Neural progenitor cell (in vitro differentiated cells): ENCODE measurements at regions not wholly inside any gene's neighbourhood (a gene's known extent, or its start where the extent isn't known, plus 50 kb on each side); places are given as distances from the start of the nearest gene placed in this dataset.
"Not testable (repeated sequence)": the region's sequence is repeated elsewhere in the genome, so short reads cannot be mapped to it uniquely, and the experiment has no call there.

Experiments used
- EZH2phosphoT487 ChIP-seq: fragments of 200-600 bp; sonication (generic); IDR thresholded peaks from 2 replicates; pipeline ENCODE4 v1.6.1; 2017; ENCODE audit warnings: antibody characterized with exemption
- TF ChIP-seq, protein P1 (sequence below): fragments of 200-600 bp; sonication (generic); IDR thresholded peaks from 2 replicates; pipeline ENCODE4 v1.5.1; 2017; ENCODE audit warnings: antibody characterized with exemption, mild to moderate bottlenecking

- not testable (repeated sequence) for TF ChIP-seq EZH2phosphoT487
- TF ChIP-seq, protein P1, sequence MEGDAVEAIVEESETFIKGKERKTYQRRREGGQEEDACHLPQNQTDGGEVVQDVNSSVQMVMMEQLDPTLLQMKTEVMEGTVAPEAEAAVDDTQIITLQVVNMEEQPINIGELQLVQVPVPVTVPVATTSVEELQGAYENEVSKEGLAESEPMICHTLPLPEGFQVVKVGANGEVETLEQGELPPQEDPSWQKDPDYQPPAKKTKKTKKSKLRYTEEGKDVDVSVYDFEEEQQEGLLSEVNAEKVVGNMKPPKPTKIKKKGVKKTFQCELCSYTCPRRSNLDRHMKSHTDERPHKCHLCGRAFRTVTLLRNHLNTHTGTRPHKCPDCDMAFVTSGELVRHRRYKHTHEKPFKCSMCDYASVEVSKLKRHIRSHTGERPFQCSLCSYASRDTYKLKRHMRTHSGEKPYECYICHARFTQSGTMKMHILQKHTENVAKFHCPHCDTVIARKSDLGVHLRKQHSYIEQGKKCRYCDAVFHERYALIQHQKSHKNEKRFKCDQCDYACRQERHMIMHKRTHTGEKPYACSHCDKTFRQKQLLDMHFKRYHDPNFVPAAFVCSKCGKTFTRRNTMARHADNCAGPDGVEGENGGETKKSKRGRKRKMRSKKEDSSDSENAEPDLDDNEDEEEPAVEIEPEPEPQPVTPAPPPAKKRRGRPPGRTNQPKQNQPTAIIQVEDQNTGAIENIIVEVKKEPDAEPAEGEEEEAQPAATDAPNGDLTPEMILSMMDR: not testable (repeated sequence)
These were observed 129.1 kb downstream of the BRD1 start for GRCh38 chr22:49698616-49699015.
